Immature natural killer cell (primary cell): ENCODE measurements at regions not wholly inside any gene's neighbourhood (a gene's known extent, or its start where the extent isn't known, plus 50 kb on each side); places are given as distances from the start of the nearest gene placed in this dataset.

ENCODE experiments used
- DNase-seq, 3 donors: peaks; one replicate each; pipeline ENCODE4 v3.0.0; 2022; ENCODE audit warnings: mixed read lengths in 1 of 3
- H3K27ac Mint-ChIP-seq, 6 donors: one replicate each; pipeline ENCODE4 v1.8.0; 2020; ENCODE audit warnings: mixed read lengths in 6 of 6, mild to moderate bottlenecking in 5 of 6, inconsistent platforms in 4 of 6, moderate library complexity in 3 of 6
- H3K27me3 Mint-ChIP-seq, 3 donors: one replicate each; pipeline ENCODE4 v1.8.0; 2020 to 2021; ENCODE audit warnings: low read depth in 3 of 3, mild to moderate bottlenecking in 3 of 3, mixed read lengths in 3 of 3, moderate library complexity in 3 of 3, inconsistent platforms in 1 of 3
- H3K36me3 Mint-ChIP-seq, 3 donors: one replicate each; pipeline ENCODE4 v1.8.0; 2020; ENCODE audit warnings: mixed read lengths in 3 of 3, inconsistent platforms in 2 of 3, mild to moderate bottlenecking in 2 of 3
- H3K4me1 Mint-ChIP-seq, 2 donors: one replicate each; pipeline ENCODE4 v1.8.0; 2020; ENCODE audit warnings: inconsistent platforms in 2 of 2, mild to moderate bottlenecking in 2 of 2, mixed read lengths in 2 of 2, moderate library complexity in 1 of 2
- H3K4me3 Mint-ChIP-seq, 5 donors: one replicate each; pipeline ENCODE4 v1.8.0; 2020; ENCODE audit warnings: mild to moderate bottlenecking in 5 of 5, mixed read lengths in 5 of 5, inconsistent platforms in 3 of 5, moderate library complexity in 3 of 5
- H3K9me3 Mint-ChIP-seq, 6 donors: one replicate each; pipeline ENCODE4 v1.8.0; 2020; ENCODE audit warnings: mild to moderate bottlenecking in 6 of 6, mixed read lengths in 6 of 6, inconsistent platforms in 4 of 6, moderate library complexity in 3 of 6

GRCh38 chr20:6466075-6466810 is 301.2 kb upstream of the BMP2 start:
- Mint-ChIP-seq H3K9me3 (peaks cover 0 to 5% (median 0%) of the 10 kb centered on the region in 6 donors), H3K4me3 (no peak overlapping the region), H3K36me3 (no peaks in the 10 kb centered on the region), H3K4me1 (no peaks in the 10 kb centered on the region), H3K27ac (no peak overlapping the region), H3K27me3 (no peaks in the 10 kb centered on the region)
- DNase-seq = no peak

GRCh38 chr20:6450841-6451240 is 316.6 kb upstream of the BMP2 start:
- Mint-ChIP-seq H3K9me3 (peaks cover 0 to 10% (median under 1%) of the 10 kb centered on the region in 6 donors), H3K27me3 (peaks cover 0 to 5% (median 0%) of the 10 kb centered on the region in 3 donors), H3K27ac (no peak overlapping the region), H3K36me3 (no peaks in the 10 kb centered on the region), H3K4me3 (no peak overlapping the region), H3K4me1 (no peaks in the 10 kb centered on the region)
- no peak for DNase-seq

- H3K27ac Mint-ChIP-seq = no peak overlapping the region
- H3K4me3 Mint-ChIP-seq = no peak overlapping the region
- H3K9me3 Mint-ChIP-seq = peaks cover 0 to 4% (median 0%) of the 10 kb centered on the region in 6 donors
- no peaks in the 10 kb centered on the region for H3K4me1 Mint-ChIP-seq
- H3K36me3 Mint-ChIP-seq = no peaks in the 10 kb centered on the region
- no peak for DNase-seq
- H3K27me3 Mint-ChIP-seq = no peaks in the 10 kb centered on the region
These were observed 317.6 kb upstream of the FERMT1 start for GRCh38 chr20:6440443-6440799.

GRCh38 chr20:6439737-6440442 is 317.1 kb upstream of the FERMT1 start:
- Mint-ChIP-seq H3K27me3 (no peaks in the 10 kb centered on the region), H3K36me3 (no peaks in the 10 kb centered on the region), H3K4me1 (no peaks in the 10 kb centered on the region), H3K9me3 (peaks cover 0 to 4% (median 0%) of the 10 kb centered on the region in 6 donors), H3K27ac (no peak overlapping the region), H3K4me3 (no peak overlapping the region)
- DNase-seq = no peak

- no peak overlapping the region for H3K27ac Mint-ChIP-seq
- no peak overlapping the region for H3K4me3 Mint-ChIP-seq
- peaks cover 0 to 8% (median 1%) of the 10 kb centered on the region in 6 donors for H3K9me3 Mint-ChIP-seq
- peaks cover 0 to 3% (median 0%) of the 10 kb centered on the region in 3 donors for H3K27me3 Mint-ChIP-seq
- no peaks in the 10 kb centered on the region for H3K36me3 Mint-ChIP-seq
- no peaks in the 10 kb centered on the region for H3K4me1 Mint-ChIP-seq
- DNase-seq = no peak
These were observed 311.3 kb upstream of the FERMT1 start for GRCh38 chr20:6434131-6434530.

- H3K36me3 Mint-ChIP-seq = no peaks in the 10 kb centered on the region
- no peak for DNase-seq
- peaks cover 0 to 14% (median 5%) of the 10 kb centered on the region in 6 donors for H3K9me3 Mint-ChIP-seq
- no peaks in the 10 kb centered on the region for H3K4me1 Mint-ChIP-seq
- H3K27me3 Mint-ChIP-seq = peaks cover 0 to 3% (median 0%) of the 10 kb centered on the region in 3 donors
- H3K27ac Mint-ChIP-seq = no peak overlapping the region
- H3K4me3 Mint-ChIP-seq = no peak overlapping the region
These were observed 307.6 kb upstream of the FERMT1 start for GRCh38 chr20:6430381-6430780.

GRCh38 chr20:6426287-6426891 is 303.6 kb upstream of the FERMT1 start:
- no peaks in the 10 kb centered on the region for H3K4me1 Mint-ChIP-seq
- no peak overlapping the region for H3K27ac Mint-ChIP-seq
- H3K27me3 Mint-ChIP-seq = no peaks in the 10 kb centered on the region
- DNase-seq = no peak
- H3K4me3 Mint-ChIP-seq = no peak overlapping the region
- H3K36me3 Mint-ChIP-seq = no peaks in the 10 kb centered on the region
- H3K9me3 Mint-ChIP-seq = peaks cover 0 to 16% (median 5%) of the 10 kb centered on the region in 6 donors

GRCh38 chr20:6421321-6422248 is 298.8 kb upstream of the FERMT1 start:
- H3K4me1 Mint-ChIP-seq = no peaks in the 10 kb centered on the region
- peaks cover 0 to 17% (median 3%) of the 10 kb centered on the region in 6 donors for H3K9me3 Mint-ChIP-seq
- peaks cover 0 to 2% (median 2%) of the 10 kb centered on the region in 3 donors for H3K27me3 Mint-ChIP-seq
- no peak overlapping the region for H3K27ac Mint-ChIP-seq
- no peaks in the 10 kb centered on the region for H3K36me3 Mint-ChIP-seq
- H3K4me3 Mint-ChIP-seq = no peak overlapping the region
- no peak for DNase-seq

- H3K9me3 Mint-ChIP-seq = peaks cover 0 to 15% (median 2%) of the 10 kb centered on the region in 6 donors
- no peaks in the 10 kb centered on the region for H3K4me1 Mint-ChIP-seq
- H3K27ac Mint-ChIP-seq = no peak overlapping the region
- no peaks in the 10 kb centered on the region for H3K36me3 Mint-ChIP-seq
- H3K27me3 Mint-ChIP-seq = peaks cover 0 to 2% (median 2%) of the 10 kb centered on the region in 3 donors
- no peak overlapping the region for H3K4me3 Mint-ChIP-seq
- no peak for DNase-seq
These were observed 297.5 kb upstream of the FERMT1 start for GRCh38 chr20:6420336-6420735.

- H3K27me3 Mint-ChIP-seq = peaks cover 0 to 2% (median 2%) of the 10 kb centered on the region in 3 donors
- no peak overlapping the region for H3K4me3 Mint-ChIP-seq
- H3K27ac Mint-ChIP-seq = no peak overlapping the region
- no peak for DNase-seq
- no peaks in the 10 kb centered on the region for H3K4me1 Mint-ChIP-seq
- H3K9me3 Mint-ChIP-seq = peaks cover 0 to 15% (median 1%) of the 10 kb centered on the region in 6 donors
- no peaks in the 10 kb centered on the region for H3K36me3 Mint-ChIP-seq
These were observed 295.9 kb upstream of the FERMT1 start for GRCh38 chr20:6418732-6419131.

- Mint-ChIP-seq H3K27me3 (peaks cover 0 to 2% (median 2%) of the 10 kb centered on the region in 3 donors), H3K9me3 (peaks cover 0 to 10% (median 2%) of the 10 kb centered on the region in 6 donors), H3K36me3 (no peaks in the 10 kb centered on the region), H3K4me3 (no peak overlapping the region), H3K4me1 (no peaks in the 10 kb centered on the region), H3K27ac (no peak overlapping the region)
- no peak for DNase-seq
These were observed 293.5 kb upstream of the FERMT1 start for GRCh38 chr20:6416371-6416770.

GRCh38 chr20:6411651-6412050 is 288.8 kb upstream of the FERMT1 start:
- Mint-ChIP-seq H3K36me3 (no peaks in the 10 kb centered on the region), H3K9me3 (peaks cover 0 to 6% (median 3%) of the 10 kb centered on the region in 6 donors), H3K27ac (no peak overlapping the region), H3K27me3 (no peaks in the 10 kb centered on the region), H3K4me1 (no peaks in the 10 kb centered on the region), H3K4me3 (no peak overlapping the region)
- DNase-seq = no peak

GRCh38 chr20:6410721-6411120 is 287.9 kb upstream of the FERMT1 start:
- Mint-ChIP-seq H3K27ac (no peak overlapping the region), H3K36me3 (no peaks in the 10 kb centered on the region), H3K9me3 (peaks cover 0 to 6% (median 3%) of the 10 kb centered on the region in 6 donors), H3K4me1 (no peaks in the 10 kb centered on the region), H3K4me3 (no peak overlapping the region), H3K27me3 (no peaks in the 10 kb centered on the region)
- no peak for DNase-seq
